Vagina (tissue), 2 donors: ENCODE measurements at regions not wholly inside any gene's neighbourhood (a gene's known extent, or its start where the extent isn't known, plus 50 kb on each side); places are given as distances from the start of the nearest gene placed in this dataset.

ENCODE experiments used
- POLR2A ChIP-seq, 2 donors: fragments of 450-650 bp; IDR thresholded peaks; one replicate each; pipeline ENCODE4 v1.6.1; 2017; ENCODE audit warnings: antibody characterized with exemption in 2 of 2, mild to moderate bottlenecking in 2 of 2, moderate library complexity in 2 of 2
- POLR2AphosphoS5 ChIP-seq, 2 donors: sonication (generic); formaldehyde crosslinking; IDR thresholded peaks; one replicate each; pipeline ENCODE4 v1.9.0; 2017; ENCODE audit warnings: antibody characterized with exemption in 2 of 2, mild to moderate bottlenecking in 2 of 2, low read depth in 1 of 2; ENCODE audit not compliant: insufficient read depth in 1 of 2
- TF ChIP-seq, protein P1 (sequence below), 3 experiments: fragments of 450-650 bp in 2 of 3; fragments of 200-600 bp in 1 of 3; sonication (generic) in 1 of 3; IDR thresholded peaks; one replicate each; pipeline ENCODE4 v1.5.1; 2017 to 2019; ENCODE audit warnings: antibody characterized with exemption in 3 of 3, mild to moderate bottlenecking in 2 of 3, moderate library complexity in 2 of 3

DNA sequence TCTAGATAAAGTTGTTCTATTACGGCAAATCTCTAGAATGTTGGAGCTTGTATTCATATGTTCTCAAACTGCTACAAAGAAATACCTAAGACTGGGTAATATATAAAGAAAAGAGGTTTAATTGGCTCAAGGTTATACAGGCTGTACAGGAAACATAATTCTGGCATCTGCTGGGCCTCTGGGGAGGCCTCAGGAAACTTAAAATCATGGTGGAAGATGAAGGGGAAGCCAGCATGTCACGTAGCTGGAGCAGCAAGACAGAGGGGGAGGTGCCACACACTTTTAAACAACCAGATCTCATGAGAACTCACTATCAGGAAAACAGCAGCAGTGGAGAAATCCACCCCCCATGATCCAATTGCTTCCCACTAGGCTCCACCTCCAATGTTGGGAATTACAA, 390.4 kb upstream of the ADGRL4 start:
- TF ChIP-seq, protein P1, sequence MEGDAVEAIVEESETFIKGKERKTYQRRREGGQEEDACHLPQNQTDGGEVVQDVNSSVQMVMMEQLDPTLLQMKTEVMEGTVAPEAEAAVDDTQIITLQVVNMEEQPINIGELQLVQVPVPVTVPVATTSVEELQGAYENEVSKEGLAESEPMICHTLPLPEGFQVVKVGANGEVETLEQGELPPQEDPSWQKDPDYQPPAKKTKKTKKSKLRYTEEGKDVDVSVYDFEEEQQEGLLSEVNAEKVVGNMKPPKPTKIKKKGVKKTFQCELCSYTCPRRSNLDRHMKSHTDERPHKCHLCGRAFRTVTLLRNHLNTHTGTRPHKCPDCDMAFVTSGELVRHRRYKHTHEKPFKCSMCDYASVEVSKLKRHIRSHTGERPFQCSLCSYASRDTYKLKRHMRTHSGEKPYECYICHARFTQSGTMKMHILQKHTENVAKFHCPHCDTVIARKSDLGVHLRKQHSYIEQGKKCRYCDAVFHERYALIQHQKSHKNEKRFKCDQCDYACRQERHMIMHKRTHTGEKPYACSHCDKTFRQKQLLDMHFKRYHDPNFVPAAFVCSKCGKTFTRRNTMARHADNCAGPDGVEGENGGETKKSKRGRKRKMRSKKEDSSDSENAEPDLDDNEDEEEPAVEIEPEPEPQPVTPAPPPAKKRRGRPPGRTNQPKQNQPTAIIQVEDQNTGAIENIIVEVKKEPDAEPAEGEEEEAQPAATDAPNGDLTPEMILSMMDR (IDR thresholded peaks at IDR 0.05), result no peak
- no peak for TF ChIP-seq POLR2A (IDR thresholded peaks at IDR 0.05)
- TF ChIP-seq POLR2AphosphoS5 (IDR thresholded peaks at IDR 0.05; ENCODE audit: insufficient read depth in 1 of 2, low read depth in 1 of 2), result no peak
